NOMO-1 treated with DMSO at 0.1 percent for 48 hours (cell line): ENCODE measurements at regions not wholly inside any gene's neighbourhood (a gene's known extent, or its start where the extent isn't known, plus 50 kb on each side); places are given as distances from the start of the nearest gene placed in this dataset.

ENCODE experiments used
- DNase-seq: peaks from one replicate; lab custom pipeline; 2025; ENCODE audit not compliant: unreplicated experiment; lab: John Stamatoyannopoulos, UW

- no peak for DNase-seq
Measured at GRCh38 chr13:59501004-59501403, 662.7 kb downstream of the DIAPH3 start.

DNA sequence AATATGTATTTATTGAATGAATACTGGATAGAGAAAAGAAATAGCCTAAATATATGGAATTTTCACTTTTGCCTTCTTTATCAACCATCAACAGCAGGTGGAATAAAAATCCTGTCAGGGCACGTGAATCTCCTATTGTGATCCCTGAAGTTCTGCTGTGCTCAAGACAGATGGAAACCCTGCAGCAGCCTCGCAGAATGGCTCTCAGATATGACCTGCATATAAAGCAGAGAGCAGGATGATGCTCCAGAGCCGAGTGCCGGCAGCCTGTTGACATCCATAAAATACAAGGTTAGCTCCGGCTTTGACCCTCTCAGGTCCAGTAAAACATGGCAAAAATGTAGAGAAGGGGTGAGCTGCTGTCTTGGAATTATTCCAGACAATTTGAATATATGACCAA, 659.3 kb downstream of the DIAPH3 start:
- DNase-seq = no peak

- DNase-seq = no peak
Measured at GRCh38 chr13:59510386-59510785, 653.3 kb downstream of the DIAPH3 start.

DNA sequence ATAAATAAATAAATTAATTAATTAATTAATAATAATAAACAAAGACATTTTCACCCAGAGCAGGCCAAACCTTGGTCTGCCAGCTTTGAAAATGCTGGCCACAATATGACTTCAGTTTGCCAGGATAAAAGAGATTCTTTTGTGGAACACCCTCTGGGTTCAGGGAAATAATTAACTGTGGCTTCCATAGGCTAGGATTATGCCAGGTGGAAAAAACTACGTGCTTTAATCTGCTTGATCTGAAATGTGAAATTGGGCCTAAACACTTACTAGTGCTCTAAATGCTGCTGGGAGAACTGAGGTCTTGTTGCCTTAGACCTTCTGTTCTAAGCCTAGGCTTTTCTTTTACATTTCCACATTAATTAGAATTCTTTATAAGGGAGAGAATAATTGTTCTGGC, 650.0 kb downstream of the DIAPH3 start:
- no peak for DNase-seq

DNA sequence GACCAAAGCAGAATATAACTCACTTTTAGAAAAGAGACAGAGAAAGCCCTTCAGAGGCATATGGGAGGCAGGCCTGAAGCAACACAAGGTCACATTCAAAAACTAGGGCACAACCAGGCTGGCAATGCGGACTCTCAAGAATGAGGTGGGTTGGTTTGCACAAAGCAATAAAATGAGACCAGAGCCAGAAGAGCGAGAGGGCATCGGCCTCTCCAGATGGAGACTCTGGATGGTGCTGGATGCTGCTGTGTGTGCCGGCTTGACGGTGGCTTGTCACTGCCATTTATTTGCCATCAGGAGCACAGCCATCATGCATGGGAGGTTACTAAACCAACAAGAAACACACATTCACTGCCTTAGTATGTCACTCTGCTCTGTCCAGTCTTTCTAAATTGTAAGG, 649.4 kb downstream of the DIAPH3 start:
- DNase-seq = no peak

DNA sequence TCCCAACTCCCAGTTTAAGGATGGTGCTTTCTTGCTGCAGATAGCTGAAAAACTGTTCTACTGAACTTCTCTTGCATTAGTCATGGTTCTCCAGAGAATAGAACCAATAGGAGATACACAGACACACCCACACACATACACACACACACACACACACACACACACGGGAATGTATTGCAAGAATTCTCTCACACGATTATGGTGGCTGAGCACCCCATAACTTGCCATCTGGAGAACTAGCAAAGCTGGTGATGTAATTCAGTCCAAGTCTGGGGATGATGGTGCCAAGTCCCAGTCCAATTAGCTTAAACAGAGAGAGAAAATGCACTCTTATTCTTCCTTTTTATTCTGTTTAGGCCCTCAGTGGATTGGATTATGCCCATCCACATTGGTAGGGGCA, 643.9 kb downstream of the DIAPH3 start:
- DNase-seq = no peak

DNA sequence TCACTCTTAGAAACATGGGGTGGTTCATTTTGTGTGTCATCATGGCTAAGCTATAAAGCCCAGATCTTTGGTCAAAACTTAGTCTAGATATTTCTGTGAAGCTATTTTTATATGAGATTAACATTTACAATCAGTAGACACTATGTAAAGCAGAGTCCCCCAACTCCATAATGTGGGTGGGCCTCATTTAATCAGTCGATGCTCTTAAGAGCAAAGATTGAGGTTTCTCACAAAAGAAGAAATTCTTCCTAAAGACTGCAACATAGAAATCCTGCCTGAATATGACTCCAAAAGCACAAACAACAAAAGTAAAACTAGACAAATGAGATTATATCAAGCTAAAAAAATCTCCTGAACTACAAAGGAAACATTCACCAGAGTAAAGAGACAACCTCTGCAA, 642.2 kb downstream of the DIAPH3 start:
- no peak for DNase-seq

DNA sequence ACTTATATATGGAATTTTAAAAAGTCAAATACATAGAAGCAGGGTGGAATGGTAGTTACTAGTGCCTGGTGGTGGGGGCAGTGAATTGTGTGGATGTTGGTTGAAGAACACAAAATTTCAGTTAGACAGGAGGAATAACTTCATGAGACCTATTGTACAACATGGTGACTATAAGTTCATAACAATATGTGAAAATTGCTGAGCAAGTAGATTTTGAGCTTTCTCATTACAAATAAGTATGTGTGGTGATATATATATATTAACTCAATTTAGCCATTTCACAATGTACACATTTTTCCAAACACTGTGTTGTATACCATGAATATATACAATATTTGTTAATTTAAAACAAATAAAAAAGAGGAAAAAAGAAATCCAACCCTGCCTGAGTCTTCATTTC, 641.1 kb downstream of the DIAPH3 start:
- DNase-seq = no peak

- DNase-seq = peak; percentile 70
Measured at GRCh38 chr13:59527500-59527899, 636.2 kb downstream of the DIAPH3 start.

GRCh38 chr13:59531571-59532091, 632.1 kb downstream of the DIAPH3 start:
- DNase-seq = peak; percentile 41

GRCh38 chr13:59532405-59532804, 631.3 kb downstream of the DIAPH3 start:
- no peak for DNase-seq

DNA sequence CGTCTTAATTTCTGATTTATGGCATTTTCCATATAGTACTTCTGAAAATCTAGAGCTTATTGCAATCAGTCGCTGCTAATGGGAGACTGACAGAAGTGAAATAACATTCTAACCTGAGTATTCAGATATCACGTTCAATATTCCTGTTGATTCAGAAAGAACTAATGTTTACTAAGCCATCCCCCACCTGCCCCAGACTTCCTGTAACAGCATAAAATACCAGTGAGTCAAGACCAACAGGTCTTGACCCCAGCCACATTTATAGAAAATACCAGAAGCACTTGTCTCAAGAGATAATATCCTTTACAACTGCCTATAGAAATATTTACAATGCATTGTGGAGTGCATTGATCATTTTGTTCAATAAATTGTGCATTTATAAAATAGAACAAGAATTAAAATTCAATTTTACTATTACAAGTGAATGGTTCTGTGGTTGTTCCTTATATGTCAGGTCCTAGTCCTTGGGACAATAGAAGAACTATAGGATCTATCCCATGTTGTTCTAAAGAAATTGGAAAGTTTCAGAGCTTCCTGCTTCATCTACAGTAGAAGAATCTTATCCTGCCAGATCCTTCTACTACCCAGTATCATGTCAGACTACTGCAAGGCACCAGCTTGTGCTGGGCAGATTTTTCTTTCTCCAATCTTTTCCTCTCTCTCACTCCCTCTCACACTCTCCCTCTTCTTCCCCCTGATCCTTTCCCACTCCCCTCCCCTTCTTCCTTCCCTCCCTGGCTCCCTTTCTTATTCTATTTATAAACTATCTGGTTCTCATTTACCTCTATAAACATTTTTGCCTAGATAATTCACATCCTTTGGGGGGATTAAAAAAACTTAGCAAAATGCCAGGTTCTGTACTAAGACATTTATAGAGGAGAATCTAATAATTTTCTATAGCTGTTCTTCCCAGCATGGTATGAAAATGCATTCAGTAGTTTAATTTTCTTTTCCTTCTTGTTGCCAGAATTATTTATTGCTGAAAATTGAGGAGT, 629.9 kb downstream of the DIAPH3 start:
- no peak for DNase-seq

- no peak for DNase-seq
Measured at GRCh38 chr13:59534806-59535205, 628.9 kb downstream of the DIAPH3 start.

GRCh38 chr13:59537500-59537899, 626.2 kb downstream of the DIAPH3 start:
- no peak for DNase-seq

- no peak for DNase-seq
Measured at GRCh38 chr13:59538512-59538911, 625.2 kb downstream of the DIAPH3 start.

DNA sequence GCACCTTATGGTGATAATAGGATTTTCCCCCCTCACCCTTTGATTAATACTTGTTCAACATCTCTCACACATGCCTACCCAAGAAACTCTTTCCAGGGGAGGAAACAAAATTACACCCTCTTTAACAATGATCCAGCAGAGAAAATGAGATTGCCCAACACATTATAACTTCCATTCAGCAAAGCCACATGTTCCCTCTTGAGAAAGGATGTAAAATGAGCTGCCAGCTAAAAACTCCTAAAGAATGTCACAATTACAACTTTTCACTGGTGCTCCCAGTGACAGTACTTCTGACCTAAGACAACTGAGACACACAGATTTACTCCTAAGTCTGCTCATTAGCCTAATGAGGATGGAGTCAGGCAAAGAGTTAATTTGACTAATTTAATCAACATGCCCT, 621.4 kb downstream of the DIAPH3 start:
- DNase-seq = no peak

DNA sequence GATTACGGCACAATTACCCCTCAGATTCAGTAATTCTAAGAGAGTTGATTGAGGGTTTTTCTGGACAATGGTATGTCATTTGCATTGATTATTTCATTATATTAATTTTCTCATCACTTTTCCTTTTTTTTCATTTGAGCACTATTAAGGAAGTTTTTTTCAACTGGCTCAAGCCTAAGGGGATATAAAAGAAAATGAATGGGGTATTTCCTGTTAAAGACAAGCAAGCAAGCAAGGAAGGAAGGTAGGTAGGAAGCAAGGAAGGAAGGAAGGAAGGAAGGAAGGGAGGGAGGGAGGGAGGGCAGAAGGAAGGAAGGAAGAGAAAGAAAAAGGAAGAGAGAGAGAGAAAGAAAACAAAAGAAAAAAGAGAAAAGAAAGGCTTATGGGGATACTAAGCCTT, 620.3 kb downstream of the DIAPH3 start:
- no peak for DNase-seq

DNA sequence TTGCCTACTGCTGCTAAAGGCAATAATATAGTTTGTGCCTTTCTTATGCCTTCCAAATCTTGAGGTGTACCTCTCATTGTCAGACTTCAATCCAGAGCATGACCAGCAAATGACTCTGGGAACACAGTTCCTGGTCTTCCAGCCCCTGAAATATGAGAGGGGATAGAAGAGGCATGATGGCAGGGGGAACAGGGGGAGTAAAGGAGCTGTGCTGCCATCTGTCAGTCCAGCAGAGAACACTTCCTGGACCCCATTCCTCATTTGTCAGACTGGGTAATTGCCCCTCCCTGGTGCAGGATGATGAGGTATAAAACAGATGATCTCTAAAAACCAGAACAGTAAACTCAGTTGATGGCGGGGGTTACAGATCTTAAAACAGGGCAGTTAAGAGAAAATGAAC, 618.7 kb downstream of the DIAPH3 start:
- no peak for DNase-seq

GRCh38 chr13:59546178-59546577, 617.5 kb downstream of the DIAPH3 start:
- no peak for DNase-seq

DNA sequence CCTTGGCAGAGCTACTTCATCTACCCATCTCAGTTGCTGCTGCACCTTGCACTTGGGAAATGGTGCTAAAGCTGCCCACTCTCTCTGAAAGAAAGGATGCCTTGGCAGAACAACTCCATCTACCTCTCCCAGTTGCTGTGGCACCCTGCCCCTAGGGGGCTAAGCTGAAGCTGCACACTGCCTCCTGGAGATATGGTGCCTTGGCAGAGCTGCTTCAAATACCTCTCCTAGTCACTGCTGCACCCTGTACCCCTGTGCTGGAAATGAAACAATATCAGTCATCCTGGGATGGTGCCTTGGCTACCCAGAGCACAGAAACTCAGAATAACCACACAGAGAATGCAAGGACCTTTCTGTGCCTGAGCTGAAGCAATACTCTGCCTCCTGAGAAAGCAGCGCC, 615.8 kb downstream of the DIAPH3 start:
- DNase-seq = no peak

DNA sequence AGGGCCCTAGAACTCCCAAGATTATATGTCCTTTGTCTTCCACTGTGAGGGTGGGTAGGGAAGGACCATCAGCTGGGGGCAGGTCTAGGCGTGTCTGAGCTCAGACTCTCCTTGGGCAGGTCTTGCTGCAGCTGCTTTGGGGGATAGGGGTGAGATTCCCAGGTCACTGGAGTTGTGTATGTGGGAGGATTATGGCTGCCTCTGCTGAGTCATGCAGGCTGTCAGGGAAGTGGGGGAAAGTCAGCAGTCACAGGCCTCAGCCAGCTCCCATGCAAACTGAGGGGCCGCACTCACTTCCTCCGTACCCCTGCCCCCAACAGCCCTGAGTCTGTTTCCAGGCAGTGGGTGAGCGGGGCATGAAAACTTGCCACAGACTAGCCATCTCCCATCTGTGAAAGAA, 600.8 kb downstream of the DIAPH3 start:
- no peak for DNase-seq

- no peak for DNase-seq
Measured at GRCh38 chr13:59566561-59566960, 597.2 kb downstream of the DIAPH3 start.

DNA sequence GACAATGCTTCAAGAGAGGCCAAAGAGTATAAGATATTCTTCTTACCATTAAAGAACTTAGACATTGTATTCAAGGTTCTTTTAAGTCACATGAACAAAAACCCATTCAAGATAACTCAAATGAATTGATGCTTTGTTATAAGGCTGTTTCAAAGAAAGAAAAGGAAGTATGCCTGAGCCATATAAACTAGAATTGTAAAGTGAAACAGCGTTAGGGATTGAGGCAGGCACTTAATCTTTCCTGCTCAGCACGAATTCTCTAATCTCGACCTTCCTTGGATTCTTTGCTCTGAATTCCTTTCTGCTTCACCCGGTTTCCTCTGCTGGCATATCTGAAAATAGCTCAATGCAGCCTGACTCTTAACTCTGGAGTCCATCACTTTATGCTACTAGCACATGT, 595.4 kb downstream of the DIAPH3 start:
- DNase-seq = no peak
